GM19328 (cell line): ENCODE measurements at regions not wholly inside any gene's neighbourhood (a gene's known extent, or its start where the extent isn't known, plus 50 kb on each side); places are given as distances from the start of the nearest gene placed in this dataset.
"Not testable (repeated sequence)": the region's sequence is repeated elsewhere in the genome, so short reads cannot be mapped to it uniquely, and the experiment has no call there.

Source experiments
- ATAC-seq: cut with Tn5 transposase; IDR thresholded peaks from one replicate; pipeline ENCODE4 v1.9.1; 2021; ENCODE audit warnings: mild to moderate bottlenecking, moderate library complexity; ENCODE audit not compliant: unreplicated experiment

- no peak for ATAC-seq
These were observed 145.4 kb upstream of the TLE3 start for GRCh38 chr15:70242951-70243685.

GRCh38 chr15:70241561-70242320, 144.0 kb upstream of the TLE3 start:
- ATAC-seq, result no peak

GRCh38 chr15:70240820-70241430, 143.2 kb upstream of the TLE3 start:
- ATAC-seq, result no peak

- no peak for ATAC-seq
These were observed 142.4 kb upstream of the TLE3 start for GRCh38 chr15:70240082-70240481.

- ATAC-seq, result no peak
These were observed 141.2 kb upstream of the TLE3 start for GRCh38 chr15:70238917-70239316.

GRCh38 chr15:70237626-70238025, 139.9 kb upstream of the TLE3 start:
- ATAC-seq, result no peak

GRCh38 chr15:70236341-70237086, 138.8 kb upstream of the TLE3 start:
- no peak for ATAC-seq

- ATAC-seq, result no peak
These were observed 137.6 kb upstream of the TLE3 start for GRCh38 chr15:70235347-70235746.

- ATAC-seq, result no peak
These were observed 136.7 kb upstream of the TLE3 start for GRCh38 chr15:70234256-70234905.

- ATAC-seq, result no peak
These were observed 133.8 kb upstream of the TLE3 start for GRCh38 chr15:70231484-70231883.

GRCh38 chr15:70227918-70228317, 130.2 kb upstream of the TLE3 start:
- ATAC-seq, result not testable (repeated sequence)

- no peak for ATAC-seq
These were observed 129.4 kb upstream of the TLE3 start for GRCh38 chr15:70227147-70227546.

- ATAC-seq, result no peak
These were observed 128.7 kb upstream of the TLE3 start for GRCh38 chr15:70226337-70226980.

GRCh38 chr15:70225416-70225815, 127.7 kb upstream of the TLE3 start:
- ATAC-seq, result no peak

GRCh38 chr15:70222606-70223005, 124.9 kb upstream of the TLE3 start:
- no peak for ATAC-seq

- no peak for ATAC-seq
These were observed 122.9 kb upstream of the TLE3 start for GRCh38 chr15:70220490-70221096.

- no peak for ATAC-seq
These were observed 122.2 kb upstream of the TLE3 start for GRCh38 chr15:70219966-70220365.

GRCh38 chr15:70219256-70219895, 121.7 kb upstream of the TLE3 start:
- ATAC-seq, result no peak
